HEK293 (cell line): ENCODE measurements at regions not wholly inside any gene's neighbourhood (a gene's known extent, or its start where the extent isn't known, plus 50 kb on each side); places are given as distances from the start of the nearest gene placed in this dataset.

Experiments used
- CTCF ChIA-PET: fragments of 350-600 bp; formaldehyde crosslinking; extraction: SDS; loops from one replicate; lab custom pipeline; 2021; ENCODE audit warnings: antibody characterized with exemption; lab: Yijun Ruan, JAX
- POLR2A ChIA-PET: fragments of 300-600 bp; formaldehyde crosslinking; extraction: SDS; loops from one replicate; lab custom pipeline; 2020; ENCODE audit warnings: antibody characterized with exemption, inconsistent platforms; lab: Yijun Ruan, JAX
- H3K27ac ChIP-seq: fragments of 200-500 bp; sonication (Bioruptor generic); 2 replicates; pipeline ENCODE4 v1.5.1; 2014; ENCODE audit warnings: low read depth, low read length, control low read depth, inconsistent platforms; ENCODE audit errors: extremely low read depth
- H3K36me3 ChIP-seq, 2 experiments: fragments of 200-500 bp in 1 of 2; sonication (Bioruptor generic) in 1 of 2; 1 replicate in 1 of 2; 2 replicates in 1 of 2; pipeline ENCODE4 v1.5.1; 2014 to 2017; ENCODE audit warnings: inconsistent platforms in 2 of 2, low read length in 2 of 2; ENCODE audit not compliant: control insufficient read depth in 2 of 2, insufficient read depth in 1 of 2
- H3K4me1 ChIP-seq: fragments of 200-500 bp; sonication (Bioruptor generic); 2 replicates; pipeline ENCODE4 v1.5.1; 2014; ENCODE audit warnings: mild to moderate bottlenecking, low read length, inconsistent platforms; ENCODE audit not compliant: control insufficient read depth, insufficient read depth
- H3K4me3 ChIP-seq: 2 replicates; pipeline ENCODE4 v1.5.1; 2011; ENCODE audit warnings: low read depth, mild to moderate bottlenecking, control low read depth, low read length, moderate library complexity
- H3K9me3 ChIP-seq: fragments of 200-500 bp; sonication (Bioruptor generic); 2 replicates; pipeline ENCODE4 v1.5.1; 2014; ENCODE audit warnings: low read depth, low read length, inconsistent platforms; ENCODE audit not compliant: control insufficient read depth, insufficient read depth
- ATF2 ChIP-seq: fragments of 450-650 bp; formaldehyde crosslinking; IDR thresholded peaks from 2 replicates; pipeline ENCODE4 v1.5.1; 2016; ENCODE audit warnings: missing biosample characterization, missing genetic modification characterization, low read depth
- CTCF ChIP-seq: fragments of 450-650 bp; formaldehyde crosslinking; IDR thresholded peaks from 2 replicates; pipeline ENCODE4 v1.5.1; 2016; ENCODE audit warnings: missing biosample characterization, missing genetic modification characterization
- GLIS1 ChIP-seq: fragments of 450-650 bp; formaldehyde crosslinking; IDR thresholded peaks from 2 replicates; pipeline ENCODE4 v1.5.1; 2016; ENCODE audit warnings: missing biosample characterization, missing genetic modification characterization
- PRDM4 ChIP-seq: fragments of 450-650 bp; formaldehyde crosslinking; IDR thresholded peaks from 2 replicates; pipeline ENCODE4 v1.5.1; 2017; ENCODE audit warnings: missing biosample characterization, missing genetic modification characterization
- REST ChIP-seq: fragments of 450-650 bp; formaldehyde crosslinking; IDR thresholded peaks from 2 replicates; pipeline ENCODE4 v1.5.1; 2016; ENCODE audit warnings: missing biosample characterization, missing genetic modification characterization
- SP7 ChIP-seq: fragments of 450-650 bp; formaldehyde crosslinking; IDR thresholded peaks from 2 replicates; pipeline ENCODE4 v1.5.1; 2016; ENCODE audit warnings: missing biosample characterization, missing genetic modification characterization
- WT1 ChIP-seq: fragments of 450-650 bp; formaldehyde crosslinking; IDR thresholded peaks from 2 replicates; pipeline ENCODE4 v1.5.1; 2016; ENCODE audit warnings: missing biosample characterization, missing genetic modification characterization
- ZNF114 ChIP-seq: fragments of 450-650 bp; formaldehyde crosslinking; IDR thresholded peaks from 2 replicates; pipeline ENCODE4 v1.5.0; 2017; ENCODE audit warnings: missing biosample characterization, missing genetic modification characterization
- ZNF133 ChIP-seq: fragments of 450-650 bp; formaldehyde crosslinking; IDR thresholded peaks from 2 replicates; pipeline ENCODE4 v1.5.1; 2016; ENCODE audit warnings: missing biosample characterization, missing genetic modification characterization
- ZNF366 ChIP-seq: fragments of 450-650 bp; formaldehyde crosslinking; conservative IDR thresholded peaks from 2 replicates; pipeline ENCODE4 v1.5.1; 2016; ENCODE audit warnings: missing biosample characterization, missing genetic modification characterization
- ZNF398 ChIP-seq: fragments of 450-650 bp; formaldehyde crosslinking; IDR thresholded peaks from 2 replicates; pipeline ENCODE4 v1.5.1; 2017; ENCODE audit warnings: missing biosample characterization, missing genetic modification characterization
- ZNF404 ChIP-seq: fragments of 450-650 bp; formaldehyde crosslinking; IDR thresholded peaks from 2 replicates; pipeline ENCODE4 v1.5.1; 2017; ENCODE audit warnings: missing biosample characterization, missing genetic modification characterization
- ZNF48 ChIP-seq: fragments of 450-650 bp; formaldehyde crosslinking; IDR thresholded peaks from 2 replicates; pipeline ENCODE4 v1.5.1; 2016; ENCODE audit warnings: missing biosample characterization, missing genetic modification characterization
- ZNF488 ChIP-seq: fragments of 450-650 bp; formaldehyde crosslinking; IDR thresholded peaks from 2 replicates; pipeline ENCODE4 v1.5.1; 2016; ENCODE audit warnings: missing biosample characterization, missing genetic modification characterization
- ZNF549 ChIP-seq: fragments of 450-650 bp; IDR thresholded peaks from 2 replicates; pipeline ENCODE4 v1.5.1; 2018; ENCODE audit warnings: missing biosample characterization, missing genetic modification characterization, mild to moderate bottlenecking, inconsistent platforms, moderate library complexity
- ZNF561 ChIP-seq: fragments of 450-650 bp; IDR thresholded peaks from 2 replicates; pipeline ENCODE4 v1.5.1; 2018; ENCODE audit warnings: missing biosample characterization, missing genetic modification characterization, borderline replicate concordance
- ZNF626 ChIP-seq: fragments of 450-650 bp; sonication (Bioruptor Pico); formaldehyde crosslinking; IDR thresholded peaks from 2 replicates; pipeline ENCODE4 v1.5.1; 2018; ENCODE audit warnings: missing biosample characterization, missing genetic modification characterization, inconsistent platforms
- ZNF707 ChIP-seq: fragments of 450-650 bp; formaldehyde crosslinking; IDR thresholded peaks from 2 replicates; pipeline ENCODE4 v1.5.1; 2016; ENCODE audit warnings: missing biosample characterization, missing genetic modification characterization

GRCh38 chr2:156763174-156763573 lies 327.0 kb downstream of the GPD2 start:
- TF ChIP-seq ZNF549 (tag by site-specific recombination) (no peak), ZNF707 (tag by site-specific recombination) (no peak), ZNF48 (tag by site-specific recombination) (no peak), ZNF626 (no peak), ATF2 (tag by site-specific recombination) (no peak), GLIS1 (tag by site-specific recombination) (no peak), SP7 (no peak), REST (no peak), ZNF366 (no peak), WT1 (tag by site-specific recombination) (no peak), PRDM4 (tag by site-specific recombination) (no peak), CTCF (no peak), ZNF404 (tag by site-specific recombination) (no peak), ZNF561 (tag by site-specific recombination) (no peak), ZNF398 (tag by site-specific recombination) (no peak), ZNF133 (tag by site-specific recombination) (no peak), ZNF114 (no peak), ZNF488 (tag by site-specific recombination) (no peak)
- no peak overlapping the region for H3K4me3 ChIP-seq
- no peaks in the 10 kb centered on the region for H3K9me3 ChIP-seq
- no peaks in the 10 kb centered on the region for H3K4me1 ChIP-seq
- ChIA-PET CTCF (interaction anchor here (0.6 kb wide), 1 partner anchor 21 kb away, joined by 3 read pairs; no protein-coding TSS in a partner anchor), POLR2A (no interaction called here)
- H3K27ac ChIP-seq = no peak overlapping the region
- no peaks in the 10 kb centered on the region for H3K36me3 ChIP-seq
